Natural killer cell (primary cell): ENCODE measurements at regions not wholly inside any gene's neighbourhood (a gene's known extent, or its start where the extent isn't known, plus 50 kb on each side); places are given as distances from the start of the nearest gene placed in this dataset.

Experiments used
- ATAC-seq, 3 donors: fragments of 150-1000 bp in 2 of 3; fragments of 200-7000 bp in 1 of 3; cut with Tn5 transposase; 1 replicate in 1 of 3; 2 replicates in 2 of 3; pipeline ENCODE4 v1.10.0; 2021; ENCODE audit warnings: mild to moderate bottlenecking in 2 of 3, moderate library complexity in 2 of 3
- DNase-seq, 2 donors: peaks; one replicate each; pipeline versions ENCODE4 v3.0.0 to v3.0.0-alpha.2; 2013 to 2021; ENCODE audit warnings: mixed read lengths in 1 of 2
- H3K27ac ChIP-seq: one replicate; pipeline ENCODE4 v1.5.1; 2013; ENCODE audit warnings: mild to moderate bottlenecking, low read length
- H3K27me3 ChIP-seq: one replicate; pipeline ENCODE4 v1.6.1; 2013; ENCODE audit warnings: low read length; ENCODE audit not compliant: control insufficient read depth, insufficient read depth
- H3K36me3 ChIP-seq: one replicate; pipeline ENCODE4 v1.6.1; 2013; ENCODE audit warnings: low read length; ENCODE audit not compliant: control insufficient read depth, insufficient read depth
- H3K4me1 ChIP-seq: one replicate; pipeline ENCODE4 v1.6.1; 2013; ENCODE audit warnings: low read length; ENCODE audit not compliant: control insufficient read depth, insufficient read depth
- H3K4me3 ChIP-seq: one replicate; pipeline ENCODE4 v1.5.1; 2013; ENCODE audit warnings: low read length
- H3K9me3 ChIP-seq: one replicate; pipeline ENCODE4 v1.6.1; 2013; ENCODE audit warnings: low read length; ENCODE audit not compliant: control insufficient read depth, insufficient read depth
- H3K27ac Mint-ChIP-seq, 2 donors: one replicate each; pipeline ENCODE4 v1.8.0; 2022; ENCODE audit warnings: mild to moderate bottlenecking in 2 of 2, mixed read lengths in 2 of 2, moderate library complexity in 1 of 2
- H3K27me3 Mint-ChIP-seq, 2 donors: one replicate each; pipeline ENCODE4 v1.8.0; 2022; ENCODE audit warnings: low read depth in 2 of 2, mixed read lengths in 2 of 2
- H3K36me3 Mint-ChIP-seq: one replicate; pipeline ENCODE4 v1.8.0; 2022; ENCODE audit warnings: mixed read lengths
- H3K4me1 Mint-ChIP-seq, 2 donors: one replicate each; pipeline ENCODE4 v1.8.0; 2022; ENCODE audit warnings: mixed read lengths in 2 of 2
- H3K4me3 Mint-ChIP-seq: one replicate; pipeline ENCODE4 v1.8.0; 2022; ENCODE audit warnings: mild to moderate bottlenecking, moderate library complexity, mixed read lengths
- H3K9me3 Mint-ChIP-seq, 2 donors: one replicate each; pipeline ENCODE4 v1.8.0; 2022; ENCODE audit warnings: mixed read lengths in 2 of 2
- WGBS: methylation state at CpG from one replicate; pipeline ENCODE4 v1.1.7; 2013; ENCODE audit warnings: missing lambda C conversion rate; ENCODE audit not compliant: insufficient coverage; 5-methylcytosine and 5-hydroxymethylcytosine counted together
- intact Hi-C: fragments of 100-400 bp; cut with micrococcal nuclease; formaldehyde crosslinking; loops from one replicate; pipeline ENCODE4 v1.14.2; 2022
- TF ChIP-seq, protein P1 (sequence below): fragments of 200-600 bp; IDR thresholded peaks from one replicate; pipeline ENCODE4 v1.8.0; 2022; ENCODE audit warnings: antibody characterized with exemption

DNA sequence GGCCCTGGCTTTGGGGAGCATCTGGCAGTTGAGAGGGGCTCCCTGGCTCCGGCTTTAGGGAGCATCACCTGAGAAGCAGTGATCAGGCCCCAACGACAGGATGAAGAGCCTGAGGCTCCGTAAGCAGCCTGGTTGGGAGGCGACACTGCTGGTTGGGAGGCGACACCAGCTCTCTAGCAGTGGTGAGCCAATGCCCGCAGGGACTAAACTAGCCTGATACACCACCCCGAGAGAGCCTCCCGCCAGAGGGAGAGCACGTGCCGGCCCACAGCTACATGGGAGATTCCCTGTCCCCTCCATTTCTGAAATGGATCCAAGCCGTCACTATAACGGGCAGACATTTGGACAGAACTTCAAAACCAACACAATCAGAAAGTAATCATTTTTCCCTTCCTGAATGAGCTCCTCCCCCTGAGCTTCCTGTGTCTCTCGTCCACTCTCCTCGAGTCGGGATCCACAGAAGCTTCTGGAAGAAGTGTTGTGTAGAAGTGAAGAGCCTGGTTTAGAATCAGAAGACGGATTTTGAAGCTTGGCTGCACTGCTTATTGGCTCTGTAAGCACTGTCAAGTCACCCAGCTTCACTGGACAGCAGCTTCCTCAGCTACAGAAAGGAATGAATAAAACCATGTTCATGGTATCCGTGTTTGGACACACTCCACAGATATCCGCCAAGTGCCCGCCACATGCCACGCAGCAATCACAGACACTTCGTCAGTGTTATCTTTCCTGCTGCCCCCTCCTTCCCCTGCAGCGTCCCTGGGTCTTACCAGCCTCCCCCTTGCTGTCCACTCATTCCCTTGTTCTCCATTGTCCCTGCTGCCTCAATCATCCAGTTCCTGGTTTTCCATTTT is 199.6 kb downstream of the TTLL2 start:
- DNase-seq (no peak), ATAC-seq (no peak)
- Mint-ChIP-seq H3K4me1 (peaks cover 0 to 4% of the 10 kb centered on the region in 2 donors), H3K27me3 (peaks cover 3 to 7% of the 10 kb centered on the region in 2 donors), H3K36me3 (no peaks in the 10 kb centered on the region), H3K27ac (no peak overlapping the region), H3K4me3 (no peak overlapping the region), H3K9me3 (no peaks in the 10 kb centered on the region)
- TF ChIP-seq, protein P1, sequence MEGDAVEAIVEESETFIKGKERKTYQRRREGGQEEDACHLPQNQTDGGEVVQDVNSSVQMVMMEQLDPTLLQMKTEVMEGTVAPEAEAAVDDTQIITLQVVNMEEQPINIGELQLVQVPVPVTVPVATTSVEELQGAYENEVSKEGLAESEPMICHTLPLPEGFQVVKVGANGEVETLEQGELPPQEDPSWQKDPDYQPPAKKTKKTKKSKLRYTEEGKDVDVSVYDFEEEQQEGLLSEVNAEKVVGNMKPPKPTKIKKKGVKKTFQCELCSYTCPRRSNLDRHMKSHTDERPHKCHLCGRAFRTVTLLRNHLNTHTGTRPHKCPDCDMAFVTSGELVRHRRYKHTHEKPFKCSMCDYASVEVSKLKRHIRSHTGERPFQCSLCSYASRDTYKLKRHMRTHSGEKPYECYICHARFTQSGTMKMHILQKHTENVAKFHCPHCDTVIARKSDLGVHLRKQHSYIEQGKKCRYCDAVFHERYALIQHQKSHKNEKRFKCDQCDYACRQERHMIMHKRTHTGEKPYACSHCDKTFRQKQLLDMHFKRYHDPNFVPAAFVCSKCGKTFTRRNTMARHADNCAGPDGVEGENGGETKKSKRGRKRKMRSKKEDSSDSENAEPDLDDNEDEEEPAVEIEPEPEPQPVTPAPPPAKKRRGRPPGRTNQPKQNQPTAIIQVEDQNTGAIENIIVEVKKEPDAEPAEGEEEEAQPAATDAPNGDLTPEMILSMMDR: no peak
- H3K27ac ChIP-seq: no peak overlapping the region
- H3K4me3 ChIP-seq: no peak overlapping the region
- no peaks in the 10 kb centered on the region for H3K4me1 ChIP-seq
- H3K9me3 ChIP-seq: no peaks in the 10 kb centered on the region
- H3K27me3 ChIP-seq: no peaks in the 10 kb centered on the region
- 79% methylated on average over 22 of the region's 22 CpGs for WGBS
- H3K36me3 ChIP-seq: no peaks in the 10 kb centered on the region
- intact Hi-C loops: no loop called here

DNA sequence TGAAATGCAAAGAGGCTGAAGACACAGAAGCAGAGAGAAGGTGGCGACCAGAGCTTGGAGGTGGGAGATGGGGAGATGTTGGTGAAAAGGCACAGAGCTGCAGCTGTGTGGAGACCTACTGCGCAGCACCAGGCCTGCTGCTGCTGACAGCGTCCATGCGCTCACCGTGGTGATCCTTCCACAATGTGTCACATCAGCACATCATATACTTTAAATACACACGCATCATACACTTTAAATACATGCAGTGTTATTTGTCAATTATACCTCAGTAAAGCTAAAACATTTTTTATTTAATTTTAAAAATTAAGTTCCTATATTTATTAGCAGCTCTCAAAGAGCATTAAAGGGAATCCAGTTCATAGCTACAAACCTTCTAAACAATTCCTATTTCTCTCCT is 200.9 kb downstream of the TTLL2 start:
- Histone ChIP-seq H3K27ac (no peak overlapping the region), H3K4me3 (no peak overlapping the region), H3K36me3 (no peaks in the 10 kb centered on the region), H3K9me3 (no peaks in the 10 kb centered on the region), H3K4me1 (no peaks in the 10 kb centered on the region), H3K27me3 (no peaks in the 10 kb centered on the region)
- peaks cover 3 to 7% of the 10 kb centered on the region in 2 donors for H3K27me3 Mint-ChIP-seq
- H3K9me3 Mint-ChIP-seq: no peaks in the 10 kb centered on the region
- no peak overlapping the region for H3K27ac Mint-ChIP-seq
- peaks cover 0 to 4% of the 10 kb centered on the region in 2 donors for H3K4me1 Mint-ChIP-seq
- ATAC-seq: no peak
- intact Hi-C loops: no loop called here
- H3K4me3 Mint-ChIP-seq: no peak overlapping the region
- WGBS: 97% methylated on average over 6 of the region's 6 CpGs
- TF ChIP-seq, protein P1: no peak
- no peak for DNase-seq
- no peaks in the 10 kb centered on the region for H3K36me3 Mint-ChIP-seq

DNA sequence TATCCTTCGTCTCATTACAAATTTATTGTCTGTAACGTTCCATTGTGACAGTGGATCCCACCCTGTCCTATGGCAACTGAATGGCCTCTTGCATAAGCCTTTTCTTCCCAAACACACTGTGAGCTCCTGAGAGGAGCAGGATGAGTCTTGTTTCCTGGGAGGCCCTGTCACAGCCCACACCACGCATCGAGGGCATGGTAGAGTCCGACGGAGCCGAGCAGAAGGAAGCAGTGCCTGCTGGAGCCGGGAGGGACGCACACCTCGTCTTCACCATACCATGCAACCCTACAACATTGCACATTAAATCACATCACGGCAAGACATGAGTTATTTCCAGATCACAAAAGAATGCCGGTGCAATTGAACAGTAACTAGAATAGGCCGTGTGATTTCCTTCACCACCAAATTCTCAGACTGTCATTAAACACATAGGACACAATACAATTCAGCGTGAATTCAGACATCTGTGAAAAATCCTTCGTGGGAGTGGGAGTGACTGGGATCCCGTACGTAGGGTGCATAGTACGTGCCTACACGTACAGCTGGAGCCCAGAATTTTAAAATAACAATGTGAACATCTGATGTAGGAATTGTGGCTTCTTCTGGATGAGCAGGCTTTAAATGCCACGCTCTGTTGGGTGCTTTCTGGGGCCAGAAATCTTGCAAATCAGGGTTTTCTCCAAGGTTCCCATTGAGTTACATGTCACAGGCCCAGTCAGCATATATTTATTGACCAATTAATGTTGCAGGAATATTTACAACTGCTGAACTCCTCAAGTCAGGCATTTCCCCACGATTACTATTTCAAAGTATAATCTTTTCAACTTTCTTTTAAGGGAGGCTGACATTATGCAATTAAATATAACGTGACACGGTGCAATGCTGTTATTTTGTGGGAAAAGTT is 201.8 kb downstream of the TTLL2 start:
- no peak overlapping the region for H3K4me3 Mint-ChIP-seq
- no peaks in the 10 kb centered on the region for H3K9me3 ChIP-seq
- H3K36me3 ChIP-seq: no peaks in the 10 kb centered on the region
- peaks cover 4 to 7% of the 10 kb centered on the region in 2 donors for H3K27me3 Mint-ChIP-seq
- ATAC-seq: no peak
- intact Hi-C loops: no loop called here
- H3K27ac Mint-ChIP-seq: no peak overlapping the region
- H3K4me3 ChIP-seq: no peak overlapping the region
- H3K27me3 ChIP-seq: no peaks in the 10 kb centered on the region
- H3K27ac ChIP-seq: no peak overlapping the region
- TF ChIP-seq, protein P1: no peak
- H3K9me3 Mint-ChIP-seq: no peaks in the 10 kb centered on the region
- H3K4me1 Mint-ChIP-seq: peaks cover 0 to 4% of the 10 kb centered on the region in 2 donors
- WGBS: 85% methylated on average over 22 of the region's 23 CpGs
- no peaks in the 10 kb centered on the region for H3K36me3 Mint-ChIP-seq
- DNase-seq: no peak
- H3K4me1 ChIP-seq: no peaks in the 10 kb centered on the region
